Right ventricle myocardium inferior (tissue), 1 donor: ENCODE measurements at regions not wholly inside any gene's neighbourhood (a gene's known extent, or its start where the extent isn't known, plus 50 kb on each side); places are given as distances from the start of the nearest gene placed in this dataset.
"Not testable (repeated sequence)": the region's sequence is repeated elsewhere in the genome, so short reads cannot be mapped to it uniquely, and the experiment has no call there.

Source experiments
- ATAC-seq: fragments of 200-7000 bp; cut with Tn5 transposase; one replicate; pipeline ENCODE4 v1.9.1; 2020; ENCODE audit warnings: mild to moderate bottlenecking, moderate library complexity
- DNase-seq: peaks from one replicate; pipeline ENCODE4 v3.0.0; 2021; ENCODE audit errors: missing footprints
- intact Hi-C: fragments of 100-400 bp; cut with DNase I; formaldehyde crosslinking; loops from one replicate; pipeline ENCODE4 v1.11.0; 2022
- donor health status: DM: no; HTN: yes; CAD: no; lungs with severe emphysema.

GRCh38 chr7:118949031-118949430 lies 724.5 kb downstream of the ANKRD7 start:
- DNase-seq (no peak), ATAC-seq (no peak)
- intact Hi-C loops: no loop called here

GRCh38 chr7:118956285-118956684 lies 731.8 kb downstream of the ANKRD7 start:
- DNase-seq, intact Hi-C loops, ATAC-seq: not testable (repeated sequence)

- ATAC-seq: no peak
- no peak for DNase-seq
- intact Hi-C loops: no loop called here
These were observed 744.9 kb downstream of the ANKRD7 start for GRCh38 chr7:118969370-118969769.

- ATAC-seq: no peak
- intact Hi-C loops: no loop called here
- no peak for DNase-seq
These were observed 747.2 kb downstream of the ANKRD7 start for GRCh38 chr7:118971706-118972105.

GRCh38 chr7:118974836-118975235 lies 750.3 kb downstream of the ANKRD7 start:
- no peak for ATAC-seq
- intact Hi-C loops: no loop called here

GRCh38 chr7:118995350-118995749 lies 770.8 kb downstream of the ANKRD7 start:
- DNase-seq: no peak
- intact Hi-C loops: no loop called here

More at GRCh38 chr7:118974836-118975235, 750.3 kb downstream of the ANKRD7 start:
- DNase-seq: no peak

GRCh38 chr7:119007236-119007635 lies 782.7 kb downstream of the ANKRD7 start:
- DNase-seq (no peak), ATAC-seq (no peak)
- intact Hi-C loops: no loop called here

More at GRCh38 chr7:118995350-118995749, 770.8 kb downstream of the ANKRD7 start:
- ATAC-seq: no peak

- intact Hi-C loops: no loop called here
- ATAC-seq (no peak), DNase-seq (no peak)
These were observed 786.1 kb downstream of the ANKRD7 start for GRCh38 chr7:119010635-119011034.

GRCh38 chr7:119026391-119026790 lies 801.9 kb downstream of the ANKRD7 start:
- ATAC-seq (no peak), DNase-seq (no peak)
- intact Hi-C loops: no loop called here

- intact Hi-C loops: no loop called here
- DNase-seq (no peak), ATAC-seq (no peak)
These were observed 804.2 kb downstream of the ANKRD7 start for GRCh38 chr7:119028736-119029135.

GRCh38 chr7:119032136-119032535 lies 807.6 kb downstream of the ANKRD7 start:
- DNase-seq, ATAC-seq, intact Hi-C loops: not testable (repeated sequence)

- intact Hi-C loops: no loop called here
- no peak for ATAC-seq
- no peak for DNase-seq
These were observed 809.1 kb downstream of the ANKRD7 start for GRCh38 chr7:119033641-119034040.

- DNase-seq: no peak
- no peak for ATAC-seq
- intact Hi-C loops: no loop called here
These were observed 813.4 kb downstream of the ANKRD7 start for GRCh38 chr7:119037941-119038340.

- no peak for ATAC-seq
- DNase-seq: no peak
- intact Hi-C loops: no loop called here
These were observed 821.6 kb downstream of the ANKRD7 start for GRCh38 chr7:119046068-119046467.

GRCh38 chr7:119065966-119066365 lies 841.5 kb downstream of the ANKRD7 start:
- DNase-seq (no peak), ATAC-seq (no peak)
- intact Hi-C loops: no loop called here

- ATAC-seq: no peak
- intact Hi-C loops: no loop called here
- no peak for DNase-seq
These were observed 861.5 kb downstream of the ANKRD7 start for GRCh38 chr7:119086026-119086425.

- DNase-seq: no peak
These were observed 866.3 kb downstream of the ANKRD7 start for GRCh38 chr7:119090851-119091250.

GRCh38 chr7:119096683-119097082 lies 872.2 kb downstream of the ANKRD7 start:
- intact Hi-C loops: no loop called here
- DNase-seq: no peak
- no peak for ATAC-seq

More at GRCh38 chr7:119090851-119091250, 866.3 kb downstream of the ANKRD7 start:
- intact Hi-C loops: no loop called here
- ATAC-seq: no peak

- ATAC-seq, DNase-seq, intact Hi-C loops: not testable (repeated sequence)
These were observed 876.2 kb downstream of the ANKRD7 start for GRCh38 chr7:119100611-119101258.

- intact Hi-C loops: no loop called here
- DNase-seq (no peak), ATAC-seq (no peak)
These were observed 877.8 kb downstream of the ANKRD7 start for GRCh38 chr7:119102291-119102690.

- no peak for ATAC-seq
- no peak for DNase-seq
- intact Hi-C loops: no loop called here
These were observed 880.9 kb downstream of the ANKRD7 start for GRCh38 chr7:119105381-119105780.
